Osteocyte (in vitro differentiated cells): ENCODE measurements at regions not wholly inside any gene's neighbourhood (a gene's known extent, or its start where the extent isn't known, plus 50 kb on each side); places are given as distances from the start of the nearest gene placed in this dataset.

Experiments used
- DNase-seq: peaks from one replicate; pipeline ENCODE4 v3.0.0; 2021; ENCODE audit warnings: mixed read lengths; ENCODE audit not compliant: unreplicated experiment; ENCODE audit errors: extremely low spot score
- H3K27ac Mint-ChIP-seq: one replicate; pipeline ENCODE4 v1.8.0; 2021; ENCODE audit warnings: mild to moderate bottlenecking, mixed read lengths; ENCODE audit not compliant: unreplicated experiment
- H3K27me3 Mint-ChIP-seq: one replicate; pipeline ENCODE4 v1.8.0; 2021; ENCODE audit warnings: mixed read lengths; ENCODE audit not compliant: unreplicated experiment
- H3K36me3 Mint-ChIP-seq: one replicate; pipeline ENCODE4 v1.8.0; 2021; ENCODE audit warnings: mixed read lengths; ENCODE audit not compliant: unreplicated experiment
- H3K4me1 Mint-ChIP-seq: one replicate; pipeline ENCODE4 v1.8.0; 2021; ENCODE audit warnings: mixed read lengths; ENCODE audit not compliant: unreplicated experiment
- H3K4me3 Mint-ChIP-seq: one replicate; pipeline ENCODE4 v1.8.0; 2021; ENCODE audit warnings: mild to moderate bottlenecking, moderate library complexity, mixed read lengths; ENCODE audit not compliant: unreplicated experiment
- H3K9me3 Mint-ChIP-seq: one replicate; pipeline ENCODE4 v1.8.0; 2021; ENCODE audit warnings: mixed read lengths; ENCODE audit not compliant: unreplicated experiment
- TF ChIP-seq, protein P1 (sequence below): fragments of 200-600 bp; sonication (generic); IDR thresholded peaks from 2 replicates; pipeline ENCODE4 v1.5.0; 2021; ENCODE audit warnings: antibody characterized with exemption, mild to moderate bottlenecking, moderate library complexity

- Mint-ChIP-seq H3K9me3 (no peaks in the 10 kb centered on the region), H3K36me3 (no peaks in the 10 kb centered on the region), H3K27ac (peak overlapping the region; percentile 67), H3K27me3 (no peaks in the 10 kb centered on the region), H3K4me1 (peaks cover 27% of the 10 kb centered on the region), H3K4me3 (no peak overlapping the region)
- TF ChIP-seq, protein P1, sequence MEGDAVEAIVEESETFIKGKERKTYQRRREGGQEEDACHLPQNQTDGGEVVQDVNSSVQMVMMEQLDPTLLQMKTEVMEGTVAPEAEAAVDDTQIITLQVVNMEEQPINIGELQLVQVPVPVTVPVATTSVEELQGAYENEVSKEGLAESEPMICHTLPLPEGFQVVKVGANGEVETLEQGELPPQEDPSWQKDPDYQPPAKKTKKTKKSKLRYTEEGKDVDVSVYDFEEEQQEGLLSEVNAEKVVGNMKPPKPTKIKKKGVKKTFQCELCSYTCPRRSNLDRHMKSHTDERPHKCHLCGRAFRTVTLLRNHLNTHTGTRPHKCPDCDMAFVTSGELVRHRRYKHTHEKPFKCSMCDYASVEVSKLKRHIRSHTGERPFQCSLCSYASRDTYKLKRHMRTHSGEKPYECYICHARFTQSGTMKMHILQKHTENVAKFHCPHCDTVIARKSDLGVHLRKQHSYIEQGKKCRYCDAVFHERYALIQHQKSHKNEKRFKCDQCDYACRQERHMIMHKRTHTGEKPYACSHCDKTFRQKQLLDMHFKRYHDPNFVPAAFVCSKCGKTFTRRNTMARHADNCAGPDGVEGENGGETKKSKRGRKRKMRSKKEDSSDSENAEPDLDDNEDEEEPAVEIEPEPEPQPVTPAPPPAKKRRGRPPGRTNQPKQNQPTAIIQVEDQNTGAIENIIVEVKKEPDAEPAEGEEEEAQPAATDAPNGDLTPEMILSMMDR = no peak
- no peak for DNase-seq
Measured at GRCh38 chr6:10210052-10210451, 204.8 kb downstream of the TFAP2A start.

GRCh38 chr6:10205892-10206291 lies 209.0 kb downstream of the TFAP2A start:
- TF ChIP-seq, protein P1 = no peak
- Mint-ChIP-seq H3K27me3 (no peaks in the 10 kb centered on the region), H3K4me1 (peaks cover 33% of the 10 kb centered on the region), H3K4me3 (no peak overlapping the region), H3K36me3 (no peaks in the 10 kb centered on the region), H3K9me3 (no peaks in the 10 kb centered on the region), H3K27ac (no peak overlapping the region)
- DNase-seq = no peak

- no peak overlapping the region for H3K4me3 Mint-ChIP-seq
- TF ChIP-seq, protein P1 = no peak
- peak overlapping the region; percentile 73 for H3K27ac Mint-ChIP-seq
- no peak for DNase-seq
- no peaks in the 10 kb centered on the region for H3K36me3 Mint-ChIP-seq
- no peaks in the 10 kb centered on the region for H3K27me3 Mint-ChIP-seq
- H3K4me1 Mint-ChIP-seq = peaks cover 25% of the 10 kb centered on the region
- no peaks in the 10 kb centered on the region for H3K9me3 Mint-ChIP-seq
Measured at GRCh38 chr6:10205120-10205519, 209.8 kb downstream of the TFAP2A start.

GRCh38 chr6:10203651-10204050 lies 211.2 kb downstream of the TFAP2A start:
- peaks cover 19% of the 10 kb centered on the region for H3K4me1 Mint-ChIP-seq
- H3K27me3 Mint-ChIP-seq = no peaks in the 10 kb centered on the region
- no peaks in the 10 kb centered on the region for H3K9me3 Mint-ChIP-seq
- H3K36me3 Mint-ChIP-seq = no peaks in the 10 kb centered on the region
- no peak overlapping the region for H3K27ac Mint-ChIP-seq
- H3K4me3 Mint-ChIP-seq = no peak overlapping the region
- TF ChIP-seq, protein P1 = no peak
- DNase-seq = no peak

GRCh38 chr6:10202581-10202980 lies 212.3 kb downstream of the TFAP2A start:
- no peak for DNase-seq
- TF ChIP-seq, protein P1 = no peak
- H3K4me3 Mint-ChIP-seq = no peak overlapping the region
- no peaks in the 10 kb centered on the region for H3K36me3 Mint-ChIP-seq
- no peaks in the 10 kb centered on the region for H3K9me3 Mint-ChIP-seq
- H3K27me3 Mint-ChIP-seq = no peaks in the 10 kb centered on the region
- H3K27ac Mint-ChIP-seq = no peak overlapping the region
- peaks cover 19% of the 10 kb centered on the region for H3K4me1 Mint-ChIP-seq
